Liver (tissue), 8 donors: ENCODE measurements at regions not wholly inside any gene's neighbourhood (a gene's known extent, or its start where the extent isn't known, plus 50 kb on each side); places are given as distances from the start of the nearest gene placed in this dataset.

Experiments used
- DNase-seq: peaks from one replicate; pipeline ENCODE4 v3.0.0-alpha.2; 2017; ENCODE audit warnings: low spot score
- H3K27ac ChIP-seq, 2 donors: one replicate each; pipeline ENCODE4 v1.7.0; 2013; ENCODE audit warnings: inconsistent platforms in 2 of 2, low read length in 2 of 2, control low read depth in 1 of 2, low read depth in 1 of 2, mild to moderate bottlenecking in 1 of 2
- H3K27me3 ChIP-seq, 4 donors: one replicate each; pipeline versions ENCODE4 v1.6.1 to v1.7.0; 2013; ENCODE audit warnings: low read length in 3 of 4, inconsistent platforms in 1 of 4, mild to moderate bottlenecking in 1 of 4, moderate library complexity in 1 of 4; ENCODE audit not compliant: control insufficient read depth in 4 of 4, insufficient read depth in 4 of 4
- H3K36me3 ChIP-seq, 4 donors: one replicate each; pipeline versions ENCODE4 v1.6.1 to v1.7.0; 2013; ENCODE audit warnings: low read length in 3 of 4, mild to moderate bottlenecking in 3 of 4, low read depth in 1 of 4, moderate library complexity in 1 of 4; ENCODE audit not compliant: control insufficient read depth in 4 of 4, insufficient read depth in 3 of 4
- H3K4me1 ChIP-seq, 4 donors: one replicate each; pipeline versions ENCODE4 v1.6.1 to v1.7.0; 2013; ENCODE audit warnings: low read length in 3 of 4, mild to moderate bottlenecking in 3 of 4, moderate library complexity in 1 of 4; ENCODE audit not compliant: control insufficient read depth in 4 of 4, insufficient read depth in 4 of 4
- H3K4me3 ChIP-seq, 3 donors: one replicate each; pipeline versions ENCODE4 v1.6.1 to v1.7.0; 2013; ENCODE audit warnings: low read length in 3 of 3, control low read depth in 1 of 3, low read depth in 1 of 3, mild to moderate bottlenecking in 1 of 3
- H3K9ac ChIP-seq, 2 donors: one replicate each; pipeline ENCODE4 v1.7.0; 2013; ENCODE audit warnings: low read length in 2 of 2, mild to moderate bottlenecking in 2 of 2, moderate library complexity in 2 of 2, control low read depth in 1 of 2, low read depth in 1 of 2
- H3K9me3 ChIP-seq, 4 donors: one replicate each; pipeline versions ENCODE4 v1.6.1 to v1.7.0; 2013; ENCODE audit warnings: low read length in 3 of 4; ENCODE audit not compliant: control insufficient read depth in 4 of 4
- EGR1 ChIP-seq, 2 donors: IDR thresholded peaks; 2 replicates each; pipeline ENCODE4 v1.6.1; 2016 to 2018; ENCODE audit warnings: antibody characterized with exemption in 2 of 2, low read depth in 2 of 2
- FOXA1 ChIP-seq: IDR thresholded peaks from 2 replicates; pipeline ENCODE4 v1.6.1; 2016; ENCODE audit warnings: antibody characterized with exemption
- FOXA2 ChIP-seq: IDR thresholded peaks from 2 replicates; pipeline ENCODE4 v1.6.1; 2016; ENCODE audit warnings: antibody characterized with exemption
- GABPA ChIP-seq, 2 donors: IDR thresholded peaks in 1 of 2; conservative IDR thresholded peaks in 1 of 2; 2 replicates each; pipeline ENCODE4 v1.6.1; 2016; ENCODE audit warnings: antibody characterized with exemption in 2 of 2, mild to moderate bottlenecking in 1 of 2, moderate library complexity in 1 of 2
- HNF4A ChIP-seq, 2 donors: conservative IDR thresholded peaks; 2 replicates each; pipeline ENCODE4 v1.6.1; 2016; ENCODE audit warnings: antibody characterized with exemption in 2 of 2, mild to moderate bottlenecking in 2 of 2
- HNF4G ChIP-seq: IDR thresholded peaks from 2 replicates; pipeline ENCODE4 v1.6.1; 2016; ENCODE audit warnings: antibody characterized with exemption
- JUND ChIP-seq, 2 donors: IDR thresholded peaks; 2 replicates each; pipeline ENCODE4 v1.6.1; 2016; ENCODE audit warnings: antibody characterized with exemption in 2 of 2
- NR2F2 ChIP-seq: IDR thresholded peaks from 2 replicates; pipeline ENCODE4 v1.6.1; 2016; ENCODE audit warnings: antibody characterized with exemption
- RAD21 ChIP-seq, 2 donors: IDR thresholded peaks; 2 replicates each; pipeline ENCODE4 v1.6.1; 2016; ENCODE audit warnings: antibody characterized with exemption in 2 of 2, mild to moderate bottlenecking in 2 of 2
- RXRA ChIP-seq, 2 donors: IDR thresholded peaks; 2 replicates each; pipeline ENCODE4 v1.6.1; 2017 to 2018; ENCODE audit warnings: antibody characterized with exemption in 2 of 2, mild to moderate bottlenecking in 1 of 2
- SP1 ChIP-seq: IDR thresholded peaks from 2 replicates; pipeline ENCODE4 v1.6.1; 2018; ENCODE audit warnings: antibody characterized with exemption, mild to moderate bottlenecking
- TAF1 ChIP-seq: conservative IDR thresholded peaks from 2 replicates; pipeline ENCODE4 v1.6.1; 2016; ENCODE audit warnings: antibody characterized with exemption, mild to moderate bottlenecking
- YY1 ChIP-seq: IDR thresholded peaks from 2 replicates; pipeline ENCODE4 v1.6.1; 2016; ENCODE audit warnings: antibody characterized with exemption, mild to moderate bottlenecking
- WGBS: extraction: QIAGEN DNeasy Blood & Tissue Kit; methylation state at CpG from one replicate; pipeline ENCODE4 v1.1.7; 2013; 5-methylcytosine and 5-hydroxymethylcytosine counted together
- TF ChIP-seq, protein P1 (sequence below): IDR thresholded peaks from 2 replicates; pipeline ENCODE4 v1.6.1; 2016; ENCODE audit warnings: antibody characterized with exemption
- TF ChIP-seq, protein P2 (sequence below): IDR thresholded peaks from 2 replicates; pipeline ENCODE4 v1.6.1; 2016; ENCODE audit warnings: antibody characterized with exemption, mild to moderate bottlenecking
- TF ChIP-seq, protein P3 (sequence below): IDR thresholded peaks from 2 replicates; pipeline ENCODE4 v1.6.1; 2016; ENCODE audit warnings: antibody characterized with exemption
- TF ChIP-seq, protein P4 (sequence below): fragments of 150-350 bp; IDR thresholded peaks from 2 replicates; pipeline ENCODE4 v1.5.1; 2017; ENCODE audit warnings: improper control_type of control experiment, low read depth, low read length; ENCODE audit not compliant: missing input control
- TF ChIP-seq, protein P5 (sequence below): IDR thresholded peaks from 2 replicates; pipeline ENCODE4 v1.6.1; 2016; ENCODE audit warnings: antibody characterized with exemption
- donor health status: healthy.
- donor health status: healthy.
- donor health status: healthy.
- donor health status: healthy.
- donor health status: healthy.

DNA sequence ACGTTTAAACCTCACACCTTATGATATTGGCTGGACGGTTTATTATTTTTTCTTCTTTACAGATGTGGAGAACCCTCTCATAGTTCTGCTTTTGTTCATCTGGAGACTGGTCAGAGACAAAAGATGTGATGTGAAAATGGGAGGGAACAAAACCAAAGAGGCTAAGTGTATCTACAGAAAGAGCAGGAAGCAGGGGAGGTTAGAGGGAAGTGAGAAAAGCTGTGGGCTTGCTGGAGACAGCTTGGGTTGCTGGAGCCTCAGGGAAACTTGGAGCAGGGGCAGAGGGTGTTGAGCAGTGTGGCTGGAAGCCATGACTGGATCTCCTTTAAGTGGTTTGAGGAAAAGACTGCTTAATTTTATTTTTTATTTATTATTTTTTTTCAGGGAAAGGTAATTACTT, 79.0 kb upstream of the SNX19 start:
- 50% methylated on average over 2 of the region's 2 CpGs for WGBS
- no peaks in the 10 kb centered on the region for H3K4me1 ChIP-seq
- no peaks in the 10 kb centered on the region for H3K9me3 ChIP-seq
- H3K27me3 ChIP-seq: no peaks in the 10 kb centered on the region
- DNase-seq: no peak
- TF ChIP-seq SP1 (no peak), RAD21 (IDR thresholded peaks at IDR 0.05) (no peak), RXRA (IDR thresholded peaks at IDR 0.05) (no peak), FOXA1 (no peak), HNF4G (no peak), YY1 (no peak), GABPA (IDR thresholded peaks at IDR 0.05 in 1 of 2, conservative IDR thresholded peaks at IDR 0.05 in 1 of 2) (no peak), HNF4A (conservative IDR thresholded peaks at IDR 0.05) (no peak), TAF1 (no peak), EGR1 (IDR thresholded peaks at IDR 0.05; ENCODE audit: low read depth in 2 of 2) (no peak), JUND (IDR thresholded peaks at IDR 0.05) (no peak), NR2F2 (no peak), FOXA2 (no peak)
- TF ChIP-seq, protein P1, sequence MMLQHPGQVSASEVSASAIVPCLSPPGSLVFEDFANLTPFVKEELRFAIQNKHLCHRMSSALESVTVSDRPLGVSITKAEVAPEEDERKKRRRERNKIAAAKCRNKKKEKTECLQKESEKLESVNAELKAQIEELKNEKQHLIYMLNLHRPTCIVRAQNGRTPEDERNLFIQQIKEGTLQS: no peak
- TF ChIP-seq, protein P2, sequence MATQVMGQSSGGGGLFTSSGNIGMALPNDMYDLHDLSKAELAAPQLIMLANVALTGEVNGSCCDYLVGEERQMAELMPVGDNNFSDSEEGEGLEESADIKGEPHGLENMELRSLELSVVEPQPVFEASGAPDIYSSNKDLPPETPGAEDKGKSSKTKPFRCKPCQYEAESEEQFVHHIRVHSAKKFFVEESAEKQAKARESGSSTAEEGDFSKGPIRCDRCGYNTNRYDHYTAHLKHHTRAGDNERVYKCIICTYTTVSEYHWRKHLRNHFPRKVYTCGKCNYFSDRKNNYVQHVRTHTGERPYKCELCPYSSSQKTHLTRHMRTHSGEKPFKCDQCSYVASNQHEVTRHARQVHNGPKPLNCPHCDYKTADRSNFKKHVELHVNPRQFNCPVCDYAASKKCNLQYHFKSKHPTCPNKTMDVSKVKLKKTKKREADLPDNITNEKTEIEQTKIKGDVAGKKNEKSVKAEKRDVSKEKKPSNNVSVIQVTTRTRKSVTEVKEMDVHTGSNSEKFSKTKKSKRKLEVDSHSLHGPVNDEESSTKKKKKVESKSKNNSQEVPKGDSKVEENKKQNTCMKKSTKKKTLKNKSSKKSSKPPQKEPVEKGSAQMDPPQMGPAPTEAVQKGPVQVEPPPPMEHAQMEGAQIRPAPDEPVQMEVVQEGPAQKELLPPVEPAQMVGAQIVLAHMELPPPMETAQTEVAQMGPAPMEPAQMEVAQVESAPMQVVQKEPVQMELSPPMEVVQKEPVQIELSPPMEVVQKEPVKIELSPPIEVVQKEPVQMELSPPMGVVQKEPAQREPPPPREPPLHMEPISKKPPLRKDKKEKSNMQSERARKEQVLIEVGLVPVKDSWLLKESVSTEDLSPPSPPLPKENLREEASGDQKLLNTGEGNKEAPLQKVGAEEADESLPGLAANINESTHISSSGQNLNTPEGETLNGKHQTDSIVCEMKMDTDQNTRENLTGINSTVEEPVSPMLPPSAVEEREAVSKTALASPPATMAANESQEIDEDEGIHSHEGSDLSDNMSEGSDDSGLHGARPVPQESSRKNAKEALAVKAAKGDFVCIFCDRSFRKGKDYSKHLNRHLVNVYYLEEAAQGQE: no peak
- TF ChIP-seq, protein P3, sequence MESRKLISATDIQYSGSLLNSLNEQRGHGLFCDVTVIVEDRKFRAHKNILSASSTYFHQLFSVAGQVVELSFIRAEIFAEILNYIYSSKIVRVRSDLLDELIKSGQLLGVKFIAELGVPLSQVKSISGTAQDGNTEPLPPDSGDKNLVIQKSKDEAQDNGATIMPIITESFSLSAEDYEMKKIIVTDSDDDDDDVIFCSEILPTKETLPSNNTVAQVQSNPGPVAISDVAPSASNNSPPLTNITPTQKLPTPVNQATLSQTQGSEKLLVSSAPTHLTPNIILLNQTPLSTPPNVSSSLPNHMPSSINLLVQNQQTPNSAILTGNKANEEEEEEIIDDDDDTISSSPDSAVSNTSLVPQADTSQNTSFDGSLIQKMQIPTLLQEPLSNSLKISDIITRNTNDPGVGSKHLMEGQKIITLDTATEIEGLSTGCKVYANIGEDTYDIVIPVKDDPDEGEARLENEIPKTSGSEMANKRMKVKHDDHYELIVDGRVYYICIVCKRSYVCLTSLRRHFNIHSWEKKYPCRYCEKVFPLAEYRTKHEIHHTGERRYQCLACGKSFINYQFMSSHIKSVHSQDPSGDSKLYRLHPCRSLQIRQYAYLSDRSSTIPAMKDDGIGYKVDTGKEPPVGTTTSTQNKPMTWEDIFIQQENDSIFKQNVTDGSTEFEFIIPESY: no peak
- TF ChIP-seq, protein P4, sequence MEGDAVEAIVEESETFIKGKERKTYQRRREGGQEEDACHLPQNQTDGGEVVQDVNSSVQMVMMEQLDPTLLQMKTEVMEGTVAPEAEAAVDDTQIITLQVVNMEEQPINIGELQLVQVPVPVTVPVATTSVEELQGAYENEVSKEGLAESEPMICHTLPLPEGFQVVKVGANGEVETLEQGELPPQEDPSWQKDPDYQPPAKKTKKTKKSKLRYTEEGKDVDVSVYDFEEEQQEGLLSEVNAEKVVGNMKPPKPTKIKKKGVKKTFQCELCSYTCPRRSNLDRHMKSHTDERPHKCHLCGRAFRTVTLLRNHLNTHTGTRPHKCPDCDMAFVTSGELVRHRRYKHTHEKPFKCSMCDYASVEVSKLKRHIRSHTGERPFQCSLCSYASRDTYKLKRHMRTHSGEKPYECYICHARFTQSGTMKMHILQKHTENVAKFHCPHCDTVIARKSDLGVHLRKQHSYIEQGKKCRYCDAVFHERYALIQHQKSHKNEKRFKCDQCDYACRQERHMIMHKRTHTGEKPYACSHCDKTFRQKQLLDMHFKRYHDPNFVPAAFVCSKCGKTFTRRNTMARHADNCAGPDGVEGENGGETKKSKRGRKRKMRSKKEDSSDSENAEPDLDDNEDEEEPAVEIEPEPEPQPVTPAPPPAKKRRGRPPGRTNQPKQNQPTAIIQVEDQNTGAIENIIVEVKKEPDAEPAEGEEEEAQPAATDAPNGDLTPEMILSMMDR: no peak
- TF ChIP-seq, protein P5, sequence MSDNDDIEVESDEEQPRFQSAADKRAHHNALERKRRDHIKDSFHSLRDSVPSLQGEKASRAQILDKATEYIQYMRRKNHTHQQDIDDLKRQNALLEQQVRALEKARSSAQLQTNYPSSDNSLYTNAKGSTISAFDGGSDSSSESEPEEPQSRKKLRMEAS: no peak
- H3K36me3 ChIP-seq: no peaks in the 10 kb centered on the region
- H3K27ac ChIP-seq: no peak overlapping the region
- H3K4me3 ChIP-seq: no peak overlapping the region
- no peak overlapping the region for H3K9ac ChIP-seq
